OCI-LY1 (cell line): ENCODE measurements at regions not wholly inside any gene's neighbourhood (a gene's known extent, or its start where the extent isn't known, plus 50 kb on each side); places are given as distances from the start of the nearest gene placed in this dataset.

Experiments used
- EZH2 ChIP-seq: fragments of 200-600 bp; sonication (generic), shearing (Covaris generic); IDR thresholded peaks from 2 replicates; pipeline ENCODE4 v1.8.0; 2017; ENCODE audit warnings: borderline replicate concordance, mixed run types, mild to moderate bottlenecking, antibody characterized with exemption, low read length, moderate library complexity, mixed read lengths
- TF ChIP-seq, protein P1 (sequence below): fragments of 200-600 bp; sonication (generic), shearing (Covaris generic); IDR thresholded peaks from 2 replicates; pipeline ENCODE4 v1.5.1; 2017; ENCODE audit warnings: mild to moderate bottlenecking, antibody characterized with exemption, low read length, moderate library complexity, mixed read lengths

DNA sequence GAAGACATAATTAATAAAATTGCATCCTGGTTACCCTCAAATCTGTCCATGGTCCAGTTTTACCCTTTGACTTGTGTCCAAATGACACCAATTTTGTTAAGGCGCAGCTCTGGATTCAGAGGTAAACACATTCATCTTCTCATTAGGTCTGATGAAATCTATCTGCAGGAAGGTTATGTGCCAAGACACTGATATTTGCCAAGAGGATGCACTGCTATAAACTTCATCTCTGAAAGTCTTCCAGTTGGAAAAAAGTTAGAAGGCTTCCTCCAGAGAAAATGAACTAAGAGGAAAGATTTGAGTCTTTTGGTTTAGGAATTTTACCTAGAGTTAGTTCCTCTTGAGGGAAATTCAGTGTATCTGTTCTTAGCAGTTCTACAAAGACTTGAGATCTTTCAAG, 717.8 kb downstream of the DTWD2 start:
- TF ChIP-seq, protein P1, sequence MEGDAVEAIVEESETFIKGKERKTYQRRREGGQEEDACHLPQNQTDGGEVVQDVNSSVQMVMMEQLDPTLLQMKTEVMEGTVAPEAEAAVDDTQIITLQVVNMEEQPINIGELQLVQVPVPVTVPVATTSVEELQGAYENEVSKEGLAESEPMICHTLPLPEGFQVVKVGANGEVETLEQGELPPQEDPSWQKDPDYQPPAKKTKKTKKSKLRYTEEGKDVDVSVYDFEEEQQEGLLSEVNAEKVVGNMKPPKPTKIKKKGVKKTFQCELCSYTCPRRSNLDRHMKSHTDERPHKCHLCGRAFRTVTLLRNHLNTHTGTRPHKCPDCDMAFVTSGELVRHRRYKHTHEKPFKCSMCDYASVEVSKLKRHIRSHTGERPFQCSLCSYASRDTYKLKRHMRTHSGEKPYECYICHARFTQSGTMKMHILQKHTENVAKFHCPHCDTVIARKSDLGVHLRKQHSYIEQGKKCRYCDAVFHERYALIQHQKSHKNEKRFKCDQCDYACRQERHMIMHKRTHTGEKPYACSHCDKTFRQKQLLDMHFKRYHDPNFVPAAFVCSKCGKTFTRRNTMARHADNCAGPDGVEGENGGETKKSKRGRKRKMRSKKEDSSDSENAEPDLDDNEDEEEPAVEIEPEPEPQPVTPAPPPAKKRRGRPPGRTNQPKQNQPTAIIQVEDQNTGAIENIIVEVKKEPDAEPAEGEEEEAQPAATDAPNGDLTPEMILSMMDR = no peak
- TF ChIP-seq EZH2 = no peak
